G401.6 (cell line): ENCODE measurements at regions not wholly inside any gene's neighbourhood (a gene's known extent, or its start where the extent isn't known, plus 50 kb on each side); places are given as distances from the start of the nearest gene placed in this dataset.
"Not testable (repeated sequence)": the region's sequence is repeated elsewhere in the genome, so short reads cannot be mapped to it uniquely, and the experiment has no call there.

Experiments used
- FAIRE-seq: peaks from 2 replicates; lab custom pipeline; 2012; peaks lifted over from hg19 to GRCh38; lab: Jason Lieb, UNC

GRCh38 chr4:27121830-27122229 lies 261.2 kb downstream of the STIM2 start:
- no peak for FAIRE-seq

- no peak for FAIRE-seq
Observed at GRCh38 chr4:27123123-27123768, 262.6 kb downstream of the STIM2 start.

- no peak for FAIRE-seq
Observed at GRCh38 chr4:27123769-27124124, 263.1 kb downstream of the STIM2 start.

- not testable (repeated sequence) for FAIRE-seq
Observed at GRCh38 chr4:27126895-27127294, 266.3 kb downstream of the STIM2 start.

GRCh38 chr4:27128443-27128842 lies 267.8 kb downstream of the STIM2 start:
- FAIRE-seq = no peak

GRCh38 chr4:27129871-27130366 lies 269.3 kb downstream of the STIM2 start:
- FAIRE-seq = no peak

- no peak for FAIRE-seq
Observed at GRCh38 chr4:27132497-27132896, 271.9 kb downstream of the STIM2 start.

- no peak for FAIRE-seq
Observed at GRCh38 chr4:27140486-27140885, 279.8 kb downstream of the STIM2 start.

- FAIRE-seq = no peak
Observed at GRCh38 chr4:27141530-27141929, 280.9 kb downstream of the STIM2 start.

GRCh38 chr4:27142841-27143240 lies 282.2 kb downstream of the STIM2 start:
- no peak for FAIRE-seq

GRCh38 chr4:27145597-27145996 lies 285.0 kb downstream of the STIM2 start:
- no peak for FAIRE-seq

- no peak for FAIRE-seq
Observed at GRCh38 chr4:27148211-27148895, 287.7 kb downstream of the STIM2 start.

GRCh38 chr4:27149541-27150212 lies 289.0 kb downstream of the STIM2 start:
- FAIRE-seq = no peak

- FAIRE-seq = no peak
Observed at GRCh38 chr4:27152703-27153102, 292.1 kb downstream of the STIM2 start.

GRCh38 chr4:27154706-27155105 lies 294.1 kb downstream of the STIM2 start:
- FAIRE-seq = no peak

- no peak for FAIRE-seq
Observed at GRCh38 chr4:27161191-27161590, 300.6 kb downstream of the STIM2 start.

- FAIRE-seq = no peak
Observed at GRCh38 chr4:27168783-27169182, 308.1 kb downstream of the STIM2 start.

- no peak for FAIRE-seq
Observed at GRCh38 chr4:27173280-27173679, 312.6 kb downstream of the STIM2 start.

- no peak for FAIRE-seq
Observed at GRCh38 chr4:27176400-27176799, 315.8 kb downstream of the STIM2 start.

- FAIRE-seq = no peak
Observed at GRCh38 chr4:27176881-27177280, 316.2 kb downstream of the STIM2 start.

GRCh38 chr4:27178061-27178460 lies 317.4 kb downstream of the STIM2 start:
- no peak for FAIRE-seq

- no peak for FAIRE-seq
Observed at GRCh38 chr4:27181693-27182092, 321.1 kb downstream of the STIM2 start.

GRCh38 chr4:27182211-27182610 lies 321.6 kb downstream of the STIM2 start:
- FAIRE-seq = no peak
